ENCODE measurements at regions not wholly inside any gene's neighbourhood (a gene's known extent, or its start where the extent isn't known, plus 50 kb on each side); places are given as distances from the start of the nearest gene placed in this dataset.

DNA sequence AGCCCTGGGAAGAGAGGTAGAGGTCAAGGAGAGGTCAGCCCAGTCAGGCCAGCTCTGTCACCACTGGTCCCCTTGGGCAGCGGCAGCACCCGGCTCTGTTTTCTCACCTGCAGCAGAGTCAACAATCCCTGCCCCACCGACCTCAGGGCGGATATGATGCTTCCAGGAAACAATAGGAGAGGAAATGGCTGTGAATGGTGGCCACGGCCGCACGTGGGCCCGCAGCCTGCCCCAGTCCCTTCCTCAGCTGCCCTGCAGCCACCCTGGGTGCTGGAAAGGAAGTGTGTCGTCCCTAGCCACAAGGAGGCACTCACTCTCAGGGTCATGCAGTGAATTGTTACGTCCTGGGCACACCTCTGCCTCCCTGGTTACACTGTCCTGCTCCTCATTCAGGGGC lies 92.5 kb upstream of the ENPP6 start:
- in situ Hi-C loops (cut with MboI), result no loop called here
- Histone ChIP-seq H3K9me3 (replicated peaks; ENCODE audit: control insufficient read depth, insufficient read depth, low read depth, low read length) (no peaks in the 10 kb centered on the region), H4K20me1 (replicated peaks; ENCODE audit: control insufficient read depth, insufficient read depth, low read length) (no peaks in the 10 kb centered on the region), H3K27ac (ENCODE audit: extremely low read depth, low read depth, low read length) (no peak overlapping the region), H3K9ac (ENCODE audit: insufficient read depth in 1 of 2, low read depth in 2 of 2, low read length in 2 of 2) (peak overlapping the region in 1 of 2 experiments; percentile 29; a peak in 1 of 4 replicates), H3K27me3 (ENCODE audit: control insufficient read depth in 2 of 2, insufficient read depth in 2 of 2, low read length in 2 of 2) (no peaks in the 10 kb centered on the region), H3K79me2 (ENCODE audit: control insufficient read depth, insufficient read depth, low read length) (no peaks in the 10 kb centered on the region), H2AFZ (ENCODE audit: low read depth, low read length) (peak overlapping the region; percentile 53; the same call in 1 of the 2 replicates), H3K4me3 (no peak overlapping the region), H3K4me2 (ENCODE audit: insufficient read depth, low read length) (no peak overlapping the region), H3K4me1 (replicated peaks in 1 of 2; ENCODE audit: control insufficient read depth in 2 of 2, insufficient read depth in 2 of 2, low read length in 2 of 2) (peaks cover 0 to 4% of the 10 kb centered on the region in 2 experiments; a peak in 2 of 5 replicates), H3K36me3 (ENCODE audit: control insufficient read depth, insufficient read depth, low read length) (no peaks in the 10 kb centered on the region), H3K9me1 (ENCODE audit: control insufficient read depth, insufficient read depth, low read length) (no peaks in the 10 kb centered on the region)
- FAIRE-seq (no peak), ATAC-seq (peak; percentile 91), DNase-seq (ENCODE audit: extremely low read depth in 1 of 4, low spot score in 3 of 4) (peak in 2 of 4 experiments; percentile 24 to 39)
- BruUV-seq (replicated peaks), result no TSS peak
- WGBS (ENCODE audit: insufficient coverage, low coverage, missing lambda C conversion rate), result 58% methylated on average over 8 of the region's 10 CpGs
- intact Hi-C loops (cut with micrococcal nuclease), result no loop called here
- POLR2A ChIA-PET, result interaction anchor here (0.6 kb wide), 1 partner anchor 205 kb away, joined by 3 read pairs; no protein-coding TSS in a partner anchor
- CTCF ChIA-PET (ENCODE audit: low intra/inter-chr PET ratio), result no interaction called here
- TF ChIP-seq ZSCAN29 (IDR thresholded peaks at IDR 0.05) (no peak), KLF16 (IDR thresholded peaks at IDR 0.05) (no peak), CEBPG (CRISPR knock-in tag; IDR thresholded peaks at IDR 0.05) (no peak), CEBPG (tag; conservative IDR thresholded peaks at IDR 0.05 in 1 of 2, IDR thresholded peaks at IDR 0.05 in 1 of 2) (no peak), SMAD4 (CRISPR knock-in tag; conservative IDR thresholded peaks at IDR 0.05) (no peak), MAFG (tag; conservative IDR thresholded peaks at IDR 0.05) (no peak), ESRRA (IDR thresholded peaks at IDR 0.05; ENCODE audit: borderline replicate concordance, low read depth) (0 out of 2 replicates have a peak, but pooled peaks have one; percentile 11)
- TF ChIP-seq, protein P1, sequence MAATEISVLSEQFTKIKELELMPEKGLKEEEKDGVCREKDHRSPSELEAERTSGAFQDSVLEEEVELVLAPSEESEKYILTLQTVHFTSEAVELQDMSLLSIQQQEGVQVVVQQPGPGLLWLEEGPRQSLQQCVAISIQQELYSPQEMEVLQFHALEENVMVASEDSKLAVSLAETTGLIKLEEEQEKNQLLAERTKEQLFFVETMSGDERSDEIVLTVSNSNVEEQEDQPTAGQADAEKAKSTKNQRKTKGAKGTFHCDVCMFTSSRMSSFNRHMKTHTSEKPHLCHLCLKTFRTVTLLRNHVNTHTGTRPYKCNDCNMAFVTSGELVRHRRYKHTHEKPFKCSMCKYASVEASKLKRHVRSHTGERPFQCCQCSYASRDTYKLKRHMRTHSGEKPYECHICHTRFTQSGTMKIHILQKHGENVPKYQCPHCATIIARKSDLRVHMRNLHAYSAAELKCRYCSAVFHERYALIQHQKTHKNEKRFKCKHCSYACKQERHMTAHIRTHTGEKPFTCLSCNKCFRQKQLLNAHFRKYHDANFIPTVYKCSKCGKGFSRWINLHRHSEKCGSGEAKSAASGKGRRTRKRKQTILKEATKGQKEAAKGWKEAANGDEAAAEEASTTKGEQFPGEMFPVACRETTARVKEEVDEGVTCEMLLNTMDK (IDR thresholded peaks at IDR 0.05; ENCODE audit: borderline replicate concordance, insufficient read depth, low read depth, low read length, poor library complexity, severe bottlenecking), result peak; percentile 8
- TF ChIP-seq, protein P2, sequence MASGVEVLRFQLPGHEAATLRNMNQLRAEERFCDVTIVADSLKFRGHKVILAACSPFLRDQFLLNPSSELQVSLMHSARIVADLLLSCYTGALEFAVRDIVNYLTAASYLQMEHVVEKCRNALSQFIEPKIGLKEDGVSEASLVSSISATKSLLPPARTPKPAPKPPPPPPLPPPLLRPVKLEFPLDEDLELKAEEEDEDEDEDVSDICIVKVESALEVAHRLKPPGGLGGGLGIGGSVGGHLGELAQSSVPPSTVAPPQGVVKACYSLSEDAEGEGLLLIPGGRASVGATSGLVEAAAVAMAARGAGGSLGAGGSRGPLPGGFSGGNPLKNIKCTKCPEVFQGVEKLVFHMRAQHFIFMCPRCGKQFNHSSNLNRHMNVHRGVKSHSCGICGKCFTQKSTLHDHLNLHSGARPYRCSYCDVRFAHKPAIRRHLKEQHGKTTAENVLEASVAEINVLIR (CRISPR knock-in tag; IDR thresholded peaks at IDR 0.05), result no peak
- TF ChIP-seq, protein P3, sequence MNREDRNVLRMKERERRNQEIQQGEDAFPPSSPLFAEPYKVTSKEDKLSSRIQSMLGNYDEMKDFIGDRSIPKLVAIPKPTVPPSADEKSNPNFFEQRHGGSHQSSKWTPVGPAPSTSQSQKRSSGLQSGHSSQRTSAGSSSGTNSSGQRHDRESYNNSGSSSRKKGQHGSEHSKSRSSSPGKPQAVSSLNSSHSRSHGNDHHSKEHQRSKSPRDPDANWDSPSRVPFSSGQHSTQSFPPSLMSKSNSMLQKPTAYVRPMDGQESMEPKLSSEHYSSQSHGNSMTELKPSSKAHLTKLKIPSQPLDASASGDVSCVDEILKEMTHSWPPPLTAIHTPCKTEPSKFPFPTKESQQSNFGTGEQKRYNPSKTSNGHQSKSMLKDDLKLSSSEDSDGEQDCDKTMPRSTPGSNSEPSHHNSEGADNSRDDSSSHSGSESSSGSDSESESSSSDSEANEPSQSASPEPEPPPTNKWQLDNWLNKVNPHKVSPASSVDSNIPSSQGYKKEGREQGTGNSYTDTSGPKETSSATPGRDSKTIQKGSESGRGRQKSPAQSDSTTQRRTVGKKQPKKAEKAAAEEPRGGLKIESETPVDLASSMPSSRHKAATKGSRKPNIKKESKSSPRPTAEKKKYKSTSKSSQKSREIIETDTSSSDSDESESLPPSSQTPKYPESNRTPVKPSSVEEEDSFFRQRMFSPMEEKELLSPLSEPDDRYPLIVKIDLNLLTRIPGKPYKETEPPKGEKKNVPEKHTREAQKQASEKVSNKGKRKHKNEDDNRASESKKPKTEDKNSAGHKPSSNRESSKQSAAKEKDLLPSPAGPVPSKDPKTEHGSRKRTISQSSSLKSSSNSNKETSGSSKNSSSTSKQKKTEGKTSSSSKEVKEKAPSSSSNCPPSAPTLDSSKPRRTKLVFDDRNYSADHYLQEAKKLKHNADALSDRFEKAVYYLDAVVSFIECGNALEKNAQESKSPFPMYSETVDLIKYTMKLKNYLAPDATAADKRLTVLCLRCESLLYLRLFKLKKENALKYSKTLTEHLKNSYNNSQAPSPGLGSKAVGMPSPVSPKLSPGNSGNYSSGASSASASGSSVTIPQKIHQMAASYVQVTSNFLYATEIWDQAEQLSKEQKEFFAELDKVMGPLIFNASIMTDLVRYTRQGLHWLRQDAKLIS (CRISPR knock-in tag; IDR thresholded peaks at IDR 0.05), result no peak
- TF ChIP-seq, protein P4, sequence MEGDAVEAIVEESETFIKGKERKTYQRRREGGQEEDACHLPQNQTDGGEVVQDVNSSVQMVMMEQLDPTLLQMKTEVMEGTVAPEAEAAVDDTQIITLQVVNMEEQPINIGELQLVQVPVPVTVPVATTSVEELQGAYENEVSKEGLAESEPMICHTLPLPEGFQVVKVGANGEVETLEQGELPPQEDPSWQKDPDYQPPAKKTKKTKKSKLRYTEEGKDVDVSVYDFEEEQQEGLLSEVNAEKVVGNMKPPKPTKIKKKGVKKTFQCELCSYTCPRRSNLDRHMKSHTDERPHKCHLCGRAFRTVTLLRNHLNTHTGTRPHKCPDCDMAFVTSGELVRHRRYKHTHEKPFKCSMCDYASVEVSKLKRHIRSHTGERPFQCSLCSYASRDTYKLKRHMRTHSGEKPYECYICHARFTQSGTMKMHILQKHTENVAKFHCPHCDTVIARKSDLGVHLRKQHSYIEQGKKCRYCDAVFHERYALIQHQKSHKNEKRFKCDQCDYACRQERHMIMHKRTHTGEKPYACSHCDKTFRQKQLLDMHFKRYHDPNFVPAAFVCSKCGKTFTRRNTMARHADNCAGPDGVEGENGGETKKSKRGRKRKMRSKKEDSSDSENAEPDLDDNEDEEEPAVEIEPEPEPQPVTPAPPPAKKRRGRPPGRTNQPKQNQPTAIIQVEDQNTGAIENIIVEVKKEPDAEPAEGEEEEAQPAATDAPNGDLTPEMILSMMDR (IDR thresholded peaks at IDR 0.05 in 2 of 3, conservative IDR thresholded peaks at IDR 0.05 in 1 of 3; ENCODE audit: insufficient read depth in 2 of 3, low read depth in 1 of 3, low read length in 3 of 3), result peak; percentile 39 to 56 (median 55)
- TF ChIP-seq, protein P5, sequence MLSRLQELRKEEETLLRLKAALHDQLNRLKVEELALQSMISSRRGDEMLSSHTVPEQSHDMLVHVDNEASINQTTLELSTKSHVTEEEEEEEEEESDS (CRISPR knock-in tag; IDR thresholded peaks at IDR 0.05), result no peak

Data from K562 (cell line).